ENCODE measurements at regions not wholly inside any gene's neighbourhood (a gene's known extent, or its start where the extent isn't known, plus 50 kb on each side); places are given as distances from the start of the nearest gene placed in this dataset.

GRCh38 chrX:39930786-39931528 lies 166.8 kb downstream of the BCOR start:
- DNase-seq (ENCODE audit: low read depth in 2 of 2), result peak in 1 of 2 donors; percentile 66

GRCh38 chrX:39931529-39932282 lies 166.1 kb downstream of the BCOR start:
- DNase-seq (ENCODE audit: low read depth in 2 of 2), result no peak

GRCh38 chrX:39935411-39936064 lies 162.2 kb downstream of the BCOR start:
- no peak for DNase-seq (ENCODE audit: low read depth in 2 of 2)

GRCh38 chrX:39936886-39937770 lies 160.6 kb downstream of the BCOR start:
- DNase-seq (ENCODE audit: low read depth in 2 of 2), result no peak

GRCh38 chrX:39938466-39938865 lies 159.3 kb downstream of the BCOR start:
- DNase-seq (ENCODE audit: low read depth in 2 of 2), result no peak

- no peak for DNase-seq (ENCODE audit: low read depth in 2 of 2)
Observed at GRCh38 chrX:39939678-39940077, 158.1 kb downstream of the BCOR start.

- DNase-seq (ENCODE audit: low read depth in 2 of 2), result peak in 1 of 2 donors; percentile 5
Observed at GRCh38 chrX:39941332-39941920, 156.3 kb downstream of the BCOR start.

- DNase-seq (ENCODE audit: low read depth in 2 of 2), result peak in 1 of 2 donors; percentile 6
Observed at GRCh38 chrX:39944416-39944815, 153.3 kb downstream of the BCOR start.

- no peak for DNase-seq (ENCODE audit: low read depth in 2 of 2)
Observed at GRCh38 chrX:39945709-39946108, 152.0 kb downstream of the BCOR start.

GRCh38 chrX:39946822-39947221 lies 150.9 kb downstream of the BCOR start:
- peak; percentile 49 to 64 for DNase-seq (ENCODE audit: low read depth in 2 of 2)

GRCh38 chrX:39948582-39948981 lies 149.2 kb downstream of the BCOR start:
- peak in 1 of 2 donors; percentile 7 for DNase-seq (ENCODE audit: low read depth in 2 of 2)

- DNase-seq (ENCODE audit: low read depth in 2 of 2), result no peak
Observed at GRCh38 chrX:39950018-39950688, 147.6 kb downstream of the BCOR start.

GRCh38 chrX:39952989-39953388 lies 144.8 kb downstream of the BCOR start:
- DNase-seq (ENCODE audit: low read depth in 2 of 2), result no peak

- DNase-seq (ENCODE audit: low read depth in 2 of 2), result peak; percentile 63 to 79
Observed at GRCh38 chrX:39953879-39954278, 143.9 kb downstream of the BCOR start.

- DNase-seq (ENCODE audit: low read depth in 2 of 2), result no peak
Observed at GRCh38 chrX:39954851-39955250, 142.9 kb downstream of the BCOR start.

- DNase-seq (ENCODE audit: low read depth in 2 of 2), result no peak
Observed at GRCh38 chrX:39955625-39956024, 142.1 kb downstream of the BCOR start.

GRCh38 chrX:39956803-39957394 lies 140.9 kb downstream of the BCOR start:
- no peak for DNase-seq (ENCODE audit: low read depth in 2 of 2)

- peak; percentile 22 to 41 for DNase-seq (ENCODE audit: low read depth in 2 of 2)
Observed at GRCh38 chrX:39957816-39958566, 139.8 kb downstream of the BCOR start.

- DNase-seq (ENCODE audit: low read depth in 2 of 2), result no peak
Observed at GRCh38 chrX:39958850-39959249, 138.9 kb downstream of the BCOR start.

Measured in lung microvascular endothelial cell (primary cell).